OCI-LY3 (cell line): ENCODE measurements at regions not wholly inside any gene's neighbourhood (a gene's known extent, or its start where the extent isn't known, plus 50 kb on each side); places are given as distances from the start of the nearest gene placed in this dataset.

Source experiments
- H2AFZ ChIP-seq: fragments of 200-600, 300-600 bp; shearing (Covaris generic); 2 replicates; pipeline ENCODE4 v1.6.0; 2014; ENCODE audit warnings: antibody characterized with exemption, low read depth, low read length
- H3K27ac ChIP-seq: fragments of 200-600, 300-600 bp; sonication (generic); 2 replicates; pipeline ENCODE4 v1.5.1; 2014; ENCODE audit warnings: mild to moderate bottlenecking, low read length, moderate library complexity, mixed read lengths
- H3K27me3 ChIP-seq: fragments of 200-600, 300-600 bp; sonication (generic); 2 replicates; pipeline ENCODE4 v1.6.1; 2014; ENCODE audit warnings: low read depth, low read length, mixed read lengths
- H3K36me3 ChIP-seq: fragments of 200-600, 300-600 bp; sonication (generic); replicated peaks from 2 replicates; pipeline ENCODE3; 2014; ENCODE audit warnings: low read depth, low read length, mixed read lengths
- H3K4me1 ChIP-seq: fragments of 300-600, 200-600 bp; sonication (generic); 2 replicates; pipeline ENCODE4 v1.6.1; 2014; ENCODE audit warnings: low read length, mixed read lengths
- H3K4me2 ChIP-seq: fragments of 200-600, 300-600 bp; sonication (generic); 2 replicates; pipeline ENCODE4 v1.6.1; 2014; ENCODE audit warnings: low read length, mixed read lengths
- H3K4me3 ChIP-seq: fragments of 300-600, 200-600 bp; sonication (generic); 2 replicates; pipeline ENCODE4 v1.5.1; 2014; ENCODE audit warnings: antibody characterized with exemption, mild to moderate bottlenecking, low read length, moderate library complexity
- H3K79me2 ChIP-seq: fragments of 300-600, 200-600 bp; shearing (Covaris generic); 2 replicates; pipeline ENCODE4 v1.6.1; 2014; ENCODE audit warnings: mild to moderate bottlenecking, low read length, mixed read lengths
- H3K9ac ChIP-seq: fragments of 300-600, 200-600 bp; shearing (Covaris generic); 2 replicates; pipeline ENCODE4 v1.6.0; 2014; ENCODE audit warnings: mild to moderate bottlenecking, low read length, moderate library complexity
- H3K9me3 ChIP-seq: fragments of 200-600, 300-600 bp; shearing (Covaris generic); 2 replicates; pipeline ENCODE4 v1.6.1; 2014; ENCODE audit warnings: low read length, mixed read lengths; ENCODE audit not compliant: insufficient read depth
- H4K20me1 ChIP-seq: fragments of 200-600, 300-600 bp; sonication (generic); 2 replicates; pipeline ENCODE4 v1.6.1; 2016; ENCODE audit warnings: low read length, mixed read lengths; ENCODE audit not compliant: insufficient read depth
- EZH2phosphoT487 ChIP-seq: fragments of 200-600 bp; shearing (Covaris generic); IDR thresholded peaks from 2 replicates; pipeline ENCODE4 v1.6.1; 2018; ENCODE audit warnings: antibody characterized with exemption, mixed run types, low read depth
- TF ChIP-seq, protein P1 (sequence below): fragments of 200-600, 300-600 bp; sonication (generic); IDR thresholded peaks from 2 replicates; pipeline ENCODE4 v1.5.1; 2014; ENCODE audit warnings: antibody characterized with exemption, low read length, low read depth

DNA sequence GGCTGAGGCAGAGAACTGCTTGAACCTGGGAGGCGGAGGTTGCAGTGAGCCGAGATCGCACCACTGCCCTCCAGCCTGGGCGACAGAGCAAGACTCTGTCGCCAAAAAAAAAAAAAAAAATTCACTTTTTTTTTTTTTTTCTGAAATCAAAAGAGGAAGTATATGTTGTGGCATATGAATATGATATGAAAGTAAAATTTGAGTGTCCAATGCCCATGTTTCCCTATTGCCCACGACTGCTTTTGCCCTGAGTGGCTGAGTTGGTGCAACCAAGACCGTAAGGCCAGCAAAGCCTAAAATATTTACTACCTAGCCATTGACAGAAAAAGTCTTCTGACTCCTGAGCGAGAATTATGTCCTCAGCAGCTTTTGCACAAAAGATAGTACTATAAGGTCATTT lies 101.7 kb upstream of the PARP11 start:
- H3K27me3 ChIP-seq: peaks cover 6% of the 10 kb centered on the region; the same call in 1 of the 2 replicates

DNA sequence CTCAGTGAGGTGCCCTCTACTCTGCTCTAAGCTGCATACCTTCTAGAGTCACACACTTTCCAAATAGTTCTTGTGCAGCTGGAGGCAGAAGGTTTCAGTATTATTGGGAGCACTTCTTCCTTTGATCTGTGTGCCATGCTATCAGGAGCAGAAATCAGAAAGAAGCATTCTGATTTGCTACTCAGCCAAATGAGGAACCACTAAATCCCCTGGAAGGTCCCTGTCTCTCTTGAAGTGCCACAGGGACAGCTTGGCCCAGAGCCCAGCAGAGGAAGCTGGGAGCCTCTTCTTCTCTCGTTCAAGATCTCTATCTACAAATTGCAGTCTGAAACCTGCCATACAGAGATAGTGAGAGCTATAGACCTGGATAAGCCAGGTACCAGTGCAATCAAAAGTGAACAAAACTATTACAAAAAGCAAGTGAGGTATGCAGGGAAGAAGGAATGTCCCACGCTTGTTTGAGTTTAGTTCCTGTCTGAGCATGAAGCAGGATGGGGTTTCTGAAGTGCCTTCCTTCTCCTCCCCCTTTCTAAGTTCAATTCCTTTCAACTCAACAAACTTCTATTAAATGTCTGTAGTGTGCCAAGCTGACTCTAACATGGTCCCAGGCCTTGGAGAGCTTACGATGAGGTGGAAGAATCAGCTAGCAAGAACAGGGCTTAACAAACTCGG lies 100.9 kb upstream of the PARP11 start:
- Histone ChIP-seq H3K9me3 (no peaks in the 10 kb centered on the region), H2AFZ (no peak overlapping the region), H3K4me1 (peaks cover 37% of the 10 kb centered on the region), H3K27ac (peak overlapping the region; percentile 73), H3K27me3 (peaks cover 6% of the 10 kb centered on the region; the same call in 1 of the 2 replicates), H3K79me2 (no peaks in the 10 kb centered on the region), H3K36me3 (no peaks in the 10 kb centered on the region), H3K4me2 (peak overlapping the region; percentile 100), H4K20me1 (no peaks in the 10 kb centered on the region), H3K4me3 (peak overlapping the region; percentile 62), H3K9ac (peak overlapping the region; percentile 57; the same call in 1 of the 2 replicates)
- TF ChIP-seq, protein P1, sequence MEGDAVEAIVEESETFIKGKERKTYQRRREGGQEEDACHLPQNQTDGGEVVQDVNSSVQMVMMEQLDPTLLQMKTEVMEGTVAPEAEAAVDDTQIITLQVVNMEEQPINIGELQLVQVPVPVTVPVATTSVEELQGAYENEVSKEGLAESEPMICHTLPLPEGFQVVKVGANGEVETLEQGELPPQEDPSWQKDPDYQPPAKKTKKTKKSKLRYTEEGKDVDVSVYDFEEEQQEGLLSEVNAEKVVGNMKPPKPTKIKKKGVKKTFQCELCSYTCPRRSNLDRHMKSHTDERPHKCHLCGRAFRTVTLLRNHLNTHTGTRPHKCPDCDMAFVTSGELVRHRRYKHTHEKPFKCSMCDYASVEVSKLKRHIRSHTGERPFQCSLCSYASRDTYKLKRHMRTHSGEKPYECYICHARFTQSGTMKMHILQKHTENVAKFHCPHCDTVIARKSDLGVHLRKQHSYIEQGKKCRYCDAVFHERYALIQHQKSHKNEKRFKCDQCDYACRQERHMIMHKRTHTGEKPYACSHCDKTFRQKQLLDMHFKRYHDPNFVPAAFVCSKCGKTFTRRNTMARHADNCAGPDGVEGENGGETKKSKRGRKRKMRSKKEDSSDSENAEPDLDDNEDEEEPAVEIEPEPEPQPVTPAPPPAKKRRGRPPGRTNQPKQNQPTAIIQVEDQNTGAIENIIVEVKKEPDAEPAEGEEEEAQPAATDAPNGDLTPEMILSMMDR: no peak
- no peak for TF ChIP-seq EZH2phosphoT487

More for the DNA sequence above, 101.7 kb upstream of the PARP11 start:
- Histone ChIP-seq H4K20me1 (no peaks in the 10 kb centered on the region), H3K36me3 (no peaks in the 10 kb centered on the region), H3K9me3 (no peaks in the 10 kb centered on the region), H3K4me3 (peak overlapping the region; percentile 18; the same call in 1 of the 2 replicates), H2AFZ (no peak overlapping the region), H3K9ac (no peak overlapping the region), H3K27ac (no peak overlapping the region), H3K4me2 (peak overlapping the region; percentile 100), H3K79me2 (no peaks in the 10 kb centered on the region), H3K4me1 (peaks cover 37% of the 10 kb centered on the region)
- TF ChIP-seq, protein P1: no peak
- TF ChIP-seq EZH2phosphoT487: no peak

DNA sequence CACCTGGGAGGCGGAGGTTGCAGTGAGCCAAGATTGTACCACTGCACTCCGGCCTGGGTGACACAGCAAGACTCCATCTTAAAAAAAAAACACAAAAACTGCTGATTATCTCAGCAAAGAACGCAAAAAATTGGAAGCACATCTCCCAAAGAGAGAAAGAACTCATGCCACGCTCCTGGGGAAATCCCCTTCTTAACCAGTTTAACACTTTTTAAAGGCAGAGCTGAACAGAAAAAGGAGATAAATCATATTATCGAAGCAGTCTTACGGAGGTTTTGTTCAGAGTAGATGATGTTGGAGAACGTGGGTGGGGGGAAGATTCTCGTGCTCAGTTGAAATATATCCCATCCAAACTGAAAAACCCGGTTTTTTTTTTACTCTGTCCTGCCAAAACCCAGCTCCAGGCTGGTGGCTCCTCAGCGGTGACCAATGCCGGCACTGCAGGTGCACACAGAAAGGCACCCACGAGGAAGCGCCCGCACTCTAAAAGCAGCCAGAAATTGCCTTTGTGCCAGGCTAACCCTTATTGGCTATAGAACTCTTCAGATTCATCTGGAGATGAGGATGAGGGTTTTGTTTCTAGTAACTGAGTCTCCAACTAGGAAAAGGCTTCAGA lies 100.2 kb upstream of the PARP11 start:
- H3K27ac ChIP-seq: peak overlapping the region; percentile 73
- H3K4me1 ChIP-seq: peaks cover 37% of the 10 kb centered on the region
- H3K36me3 ChIP-seq: no peaks in the 10 kb centered on the region
- H4K20me1 ChIP-seq: no peaks in the 10 kb centered on the region
- peaks cover 6% of the 10 kb centered on the region; the same call in 1 of the 2 replicates for H3K27me3 ChIP-seq
- TF ChIP-seq EZH2phosphoT487: no peak
- TF ChIP-seq, protein P1: no peak
- H3K4me3 ChIP-seq: peak overlapping the region; percentile 62
- H2AFZ ChIP-seq: peak overlapping the region; percentile 22; the same call in 1 of the 2 replicates
- H3K4me2 ChIP-seq: peak overlapping the region; percentile 100
- H3K79me2 ChIP-seq: no peaks in the 10 kb centered on the region
- no peaks in the 10 kb centered on the region for H3K9me3 ChIP-seq
- peak overlapping the region; percentile 16; the same call in 1 of the 2 replicates for H3K9ac ChIP-seq

DNA sequence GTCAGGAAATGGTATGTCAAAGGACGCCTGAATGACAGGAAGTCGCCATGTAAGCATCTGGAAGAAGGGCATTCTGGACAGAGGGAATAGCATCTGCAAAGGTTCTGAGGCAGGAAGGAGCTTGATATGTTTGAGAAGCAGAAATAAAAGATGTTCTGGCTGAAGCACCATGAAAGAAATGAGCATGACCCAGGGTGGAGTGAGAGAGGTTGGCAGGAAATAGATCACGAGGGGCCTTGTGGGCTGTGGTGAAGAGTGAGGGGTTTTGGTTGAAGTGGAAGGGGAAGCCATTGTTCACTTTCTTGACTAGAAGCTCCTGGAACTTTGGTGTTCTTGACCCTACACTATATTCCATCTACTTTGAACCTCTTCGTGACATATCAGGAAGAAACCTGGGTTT lies 99.4 kb upstream of the PARP11 start:
- TF ChIP-seq EZH2phosphoT487: no peak
- TF ChIP-seq, protein P1: no peak
- Histone ChIP-seq H2AFZ (no peak overlapping the region), H3K27ac (no peak overlapping the region), H4K20me1 (no peaks in the 10 kb centered on the region), H3K4me3 (no peak overlapping the region), H3K9ac (no peak overlapping the region), H3K36me3 (no peaks in the 10 kb centered on the region), H3K79me2 (no peaks in the 10 kb centered on the region), H3K4me2 (no peak overlapping the region), H3K4me1 (peaks cover 37% of the 10 kb centered on the region), H3K27me3 (peaks cover 6% of the 10 kb centered on the region; the same call in 1 of the 2 replicates), H3K9me3 (no peaks in the 10 kb centered on the region)
